HepG2 (cell line): ENCODE measurements at regions not wholly inside any gene's neighbourhood (a gene's known extent, or its start where the extent isn't known, plus 50 kb on each side); places are given as distances from the start of the nearest gene placed in this dataset.

Source experiments
- ATAC-seq: fragments of 200-7000 bp; cut with Tn5 transposase; 3 replicates; pipeline ENCODE4 v1.9.1; 2020; ENCODE audit warnings: mild to moderate bottlenecking, moderate library complexity
- BruUV-seq: library from RNA; stranded (reverse); fragments of 400-500 nt; replicated peaks from 2 replicates; lab custom pipeline; 2021; lab: Mats Ljungman, UMichigan
- CTCF ChIA-PET: fragments of 300-600 bp; formaldehyde crosslinking; extraction: SDS; loops from one replicate; lab custom pipeline; 2021; ENCODE audit warnings: low total read pairs, inconsistent platforms, low intra/inter-chr PET ratio; lab: Yijun Ruan, JAX
- POLR2A ChIA-PET: fragments of 350-600 bp; sonication (Branson Sonifier 250); formaldehyde crosslinking; loops from one replicate; lab custom pipeline; 2020; ENCODE audit warnings: antibody characterized with exemption, inconsistent platforms; lab: Yijun Ruan, JAX
- DNase-seq: peaks from one replicate; pipeline ENCODE4 v3.0.0-alpha.2; 2015; ENCODE audit warnings: low spot score
- FAIRE-seq: peaks from 3 replicates; lab custom pipeline; 2011; peaks lifted over from hg19 to GRCh38; lab: Jason Lieb, UNC
- H2AFZ ChIP-seq: one replicate; pipeline ENCODE4 v1.6.1; 2011; ENCODE audit warnings: low read length, inconsistent platforms
- H3K27ac ChIP-seq: fragments of 300-600 bp; 3 replicates; pipeline ENCODE4 v1.8.0; 2011; ENCODE audit warnings: mixed run types, mild to moderate bottlenecking, mixed read lengths, low read length, inconsistent platforms; ENCODE audit not compliant: insufficient read depth; ENCODE audit errors: extremely low read length
- H3K27me3 ChIP-seq, 2 experiments: fragments of 200-600 bp in 1 of 2; 2 replicates in 1 of 2; 3 replicates in 1 of 2; pipeline versions ENCODE4 v1.6.0 to v1.8.0; 2011; ENCODE audit warnings: low read length in 2 of 2, mild to moderate bottlenecking in 2 of 2, moderate library complexity in 2 of 2, inconsistent platforms in 1 of 2; ENCODE audit not compliant: insufficient read depth in 2 of 2, control insufficient read depth in 1 of 2
- H3K36me3 ChIP-seq, 2 experiments: fragments of 200-600 bp in 1 of 2; replicated peaks in 1 of 2; 2 replicates in 1 of 2; 3 replicates in 1 of 2; pipeline versions ENCODE4 v1.5.1 to v1.8.0; 2011; ENCODE audit warnings: low read length in 2 of 2, inconsistent platforms in 1 of 2; ENCODE audit not compliant: insufficient read depth in 2 of 2, control insufficient read depth in 1 of 2
- H3K4me1 ChIP-seq: 2 replicates; pipeline ENCODE4 v1.5.1; 2012; ENCODE audit warnings: low read length, inconsistent platforms; ENCODE audit not compliant: insufficient read depth
- H3K4me2 ChIP-seq: 2 replicates; pipeline ENCODE4 v1.6.0; 2011; ENCODE audit warnings: low read depth, low read length, inconsistent platforms
- H3K4me3 ChIP-seq, 3 experiments: fragments of 200-600 bp in 1 of 3; sonication (generic), shearing (Covaris generic) in 1 of 3; replicated peaks in 1 of 3; 2 replicates each; pipeline ENCODE4 v1.5.1; 2011 to 2016; ENCODE audit warnings: low read length in 3 of 3, inconsistent platforms in 2 of 3, low read depth in 2 of 3, mild to moderate bottlenecking in 2 of 3, control low read depth in 1 of 3, mixed read lengths in 1 of 3; ENCODE audit not compliant: insufficient read depth in 1 of 3
- H3K79me2 ChIP-seq: one replicate; pipeline ENCODE4 v1.6.1; 2011; ENCODE audit warnings: low read length, inconsistent platforms; ENCODE audit not compliant: insufficient read depth
- H3K9ac ChIP-seq: 2 replicates; pipeline ENCODE4 v1.6.0; 2011; ENCODE audit warnings: mild to moderate bottlenecking, low read depth, low read length, inconsistent platforms; ENCODE audit not compliant: insufficient read depth
- H3K9me3 ChIP-seq: 2 replicates; pipeline ENCODE4 v1.5.1; 2012; ENCODE audit warnings: mild to moderate bottlenecking, low read length
- H4K20me1 ChIP-seq: 2 replicates; pipeline ENCODE4 v1.6.0; 2011; ENCODE audit warnings: inconsistent platforms, mild to moderate bottlenecking, low read length, moderate library complexity; ENCODE audit not compliant: insufficient read depth
- ATAD3A ChIP-seq: sonication (generic); formaldehyde crosslinking; IDR thresholded peaks from 2 replicates; pipeline ENCODE4 v1.4.0; 2020; ENCODE audit warnings: missing genetic modification reagents
- ETV6 ChIP-seq: sonication (generic); formaldehyde crosslinking; conservative IDR thresholded peaks from 2 replicates; pipeline ENCODE4 v1.4.0; 2020; ENCODE audit warnings: missing genetic modification reagents
- REL ChIP-seq: sonication (generic); formaldehyde crosslinking; conservative IDR thresholded peaks from 2 replicates; pipeline ENCODE4 v1.8.0; 2022; ENCODE audit warnings: mild to moderate bottlenecking, missing genetic modification reagents, moderate library complexity
- ZC3H13 ChIP-seq: sonication (generic); formaldehyde crosslinking; IDR thresholded peaks from 2 replicates; pipeline ENCODE4 v1.8.1; 2023; ENCODE audit warnings: mild to moderate bottlenecking, missing genetic modification reagents, moderate library complexity
- ZNF263 ChIP-seq: sonication (generic); formaldehyde crosslinking; IDR thresholded peaks from 2 replicates; pipeline ENCODE4 v1.4.0; 2020; ENCODE audit warnings: missing genetic modification reagents
- ZNF484 ChIP-seq: sonication (generic); formaldehyde crosslinking; IDR thresholded peaks from 2 replicates; pipeline ENCODE4 v1.5.1; 2020; ENCODE audit warnings: mild to moderate bottlenecking, low read depth, missing genetic modification reagents, borderline replicate concordance
- ZNF607 ChIP-seq: sonication (generic); formaldehyde crosslinking; IDR thresholded peaks from 2 replicates; pipeline ENCODE4 v1.5.1; 2020; ENCODE audit warnings: missing genetic modification reagents, mild to moderate bottlenecking, borderline replicate concordance
- ZNF629 ChIP-seq: sonication (generic); formaldehyde crosslinking; conservative IDR thresholded peaks from 2 replicates; pipeline ENCODE4 v1.5.0; 2020; ENCODE audit warnings: missing genetic modification reagents
- WGBS: methylation state at CpG from one replicate; pipeline ENCODE4 v1.1.6; 2017; ENCODE audit warnings: low lambda C conversion rate; 5-methylcytosine and 5-hydroxymethylcytosine counted together
- in situ Hi-C: cut with HindIII; loops from 2 replicates; pipeline ENCODE4 v1.10.0; 2017; ENCODE audit warnings: low pct_unique_long_range_greater_than_20kb; ENCODE audit not compliant: extremely low pct_ligation_motif_present
- intact Hi-C: fragments of 100-400 bp; cut with micrococcal nuclease; formaldehyde crosslinking; loops from one replicate; pipeline ENCODE4 v1.10.0; 2022; ENCODE audit not compliant: unreplicated experiment
- TF ChIP-seq, protein P1 (sequence below): sonication (generic); formaldehyde crosslinking; IDR thresholded peaks from 2 replicates; pipeline ENCODE4 v1.4.0; 2020; ENCODE audit warnings: missing genetic modification reagents
- TF ChIP-seq, protein P2 (sequence below): IDR thresholded peaks from 2 replicates; pipeline ENCODE4 v1.6.1; 2016; ENCODE audit warnings: low read depth, control low read depth
- TF ChIP-seq, protein P3 (sequence below): sonication (generic); formaldehyde crosslinking; IDR thresholded peaks from 2 replicates; pipeline ENCODE4 v1.4.0; 2020; ENCODE audit warnings: missing genetic modification reagents, borderline replicate concordance
- TF ChIP-seq, protein P4 (sequence below): sonication (generic); formaldehyde crosslinking; IDR thresholded peaks from 2 replicates; pipeline ENCODE4 v1.8.1; 2022; ENCODE audit warnings: low read depth, mild to moderate bottlenecking, missing genetic modification reagents
- TF ChIP-seq, protein P5 (sequence below): IDR thresholded peaks from 2 replicates; pipeline ENCODE4 v1.6.1; 2016; ENCODE audit warnings: missing genetic modification reagents, missing compliant biosample characterization

DNA sequence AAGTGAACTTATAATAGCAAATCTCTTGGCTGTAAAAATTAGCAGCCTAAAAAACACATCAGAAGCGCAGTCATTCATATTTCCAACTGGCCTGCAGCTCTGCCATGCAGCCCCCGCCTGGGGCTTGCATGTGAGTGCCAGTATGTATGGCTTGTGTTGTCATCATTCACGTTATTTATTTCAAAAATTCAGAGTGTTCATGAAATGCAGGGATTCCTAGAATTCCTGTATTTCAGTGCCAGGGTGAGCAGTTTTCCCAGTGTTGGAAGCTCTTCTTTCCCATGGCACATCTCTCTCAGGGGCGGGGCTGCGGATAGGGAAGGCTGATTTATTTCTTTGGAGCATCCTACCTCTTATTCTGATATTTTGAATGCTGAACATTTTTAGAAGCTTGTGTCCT is 234.6 kb downstream of the FGF9 start:
- Histone ChIP-seq H4K20me1 (no peaks in the 10 kb centered on the region), H3K79me2 (no peaks in the 10 kb centered on the region), H3K4me2 (no peak overlapping the region), H3K4me3 (no peak overlapping the region), H3K9me3 (no peaks in the 10 kb centered on the region), H2AFZ (no peak overlapping the region), H3K36me3 (no peaks in the 10 kb centered on the region), H3K27me3 (peaks cover 0 to 1% of the 10 kb centered on the region in 2 experiments; a peak in 1 of 5 replicates), H3K4me1 (peaks cover 20% of the 10 kb centered on the region), H3K27ac (no peak overlapping the region), H3K9ac (no peak overlapping the region)
- ChIA-PET CTCF (no interaction called here), POLR2A (no interaction called here)
- BruUV-seq: no TSS peak
- in situ Hi-C loops (no loop called here), intact Hi-C loops (no loop called here)
- WGBS: 40% methylated on average over 5 of the region's 5 CpGs
- ATAC-seq (no peak), DNase-seq (no peak), FAIRE-seq (no peak)
- TF ChIP-seq, protein P1, sequence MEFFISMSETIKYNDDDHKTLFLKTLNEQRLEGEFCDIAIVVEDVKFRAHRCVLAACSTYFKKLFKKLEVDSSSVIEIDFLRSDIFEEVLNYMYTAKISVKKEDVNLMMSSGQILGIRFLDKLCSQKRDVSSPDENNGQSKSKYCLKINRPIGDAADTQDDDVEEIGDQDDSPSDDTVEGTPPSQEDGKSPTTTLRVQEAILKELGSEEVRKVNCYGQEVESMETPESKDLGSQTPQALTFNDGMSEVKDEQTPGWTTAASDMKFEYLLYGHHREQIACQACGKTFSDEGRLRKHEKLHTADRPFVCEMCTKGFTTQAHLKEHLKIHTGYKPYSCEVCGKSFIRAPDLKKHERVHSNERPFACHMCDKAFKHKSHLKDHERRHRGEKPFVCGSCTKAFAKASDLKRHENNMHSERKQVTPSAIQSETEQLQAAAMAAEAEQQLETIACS (CRISPR knock-in tag): no peak
- no peak for TF ChIP-seq ZC3H13 (CRISPR knock-in tag)
- TF ChIP-seq ETV6: no peak
- TF ChIP-seq, protein P2, sequence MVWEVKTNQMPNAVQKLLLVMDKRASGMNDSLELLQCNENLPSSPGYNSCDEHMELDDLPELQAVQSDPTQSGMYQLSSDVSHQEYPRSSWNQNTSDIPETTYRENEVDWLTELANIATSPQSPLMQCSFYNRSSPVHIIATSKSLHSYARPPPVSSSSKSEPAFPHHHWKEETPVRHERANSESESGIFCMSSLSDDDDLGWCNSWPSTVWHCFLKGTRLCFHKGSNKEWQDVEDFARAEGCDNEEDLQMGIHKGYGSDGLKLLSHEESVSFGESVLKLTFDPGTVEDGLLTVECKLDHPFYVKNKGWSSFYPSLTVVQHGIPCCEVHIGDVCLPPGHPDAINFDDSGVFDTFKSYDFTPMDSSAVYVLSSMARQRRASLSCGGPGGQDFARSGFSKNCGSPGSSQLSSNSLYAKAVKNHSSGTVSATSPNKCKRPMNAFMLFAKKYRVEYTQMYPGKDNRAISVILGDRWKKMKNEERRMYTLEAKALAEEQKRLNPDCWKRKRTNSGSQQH (CRISPR knock-in tag): no peak
- no peak for TF ChIP-seq ZNF263
- TF ChIP-seq REL: no peak
- no peak for TF ChIP-seq ATAD3A (CRISPR knock-in tag)
- no peak for TF ChIP-seq ZNF607 (CRISPR knock-in tag)
- TF ChIP-seq, protein P3, sequence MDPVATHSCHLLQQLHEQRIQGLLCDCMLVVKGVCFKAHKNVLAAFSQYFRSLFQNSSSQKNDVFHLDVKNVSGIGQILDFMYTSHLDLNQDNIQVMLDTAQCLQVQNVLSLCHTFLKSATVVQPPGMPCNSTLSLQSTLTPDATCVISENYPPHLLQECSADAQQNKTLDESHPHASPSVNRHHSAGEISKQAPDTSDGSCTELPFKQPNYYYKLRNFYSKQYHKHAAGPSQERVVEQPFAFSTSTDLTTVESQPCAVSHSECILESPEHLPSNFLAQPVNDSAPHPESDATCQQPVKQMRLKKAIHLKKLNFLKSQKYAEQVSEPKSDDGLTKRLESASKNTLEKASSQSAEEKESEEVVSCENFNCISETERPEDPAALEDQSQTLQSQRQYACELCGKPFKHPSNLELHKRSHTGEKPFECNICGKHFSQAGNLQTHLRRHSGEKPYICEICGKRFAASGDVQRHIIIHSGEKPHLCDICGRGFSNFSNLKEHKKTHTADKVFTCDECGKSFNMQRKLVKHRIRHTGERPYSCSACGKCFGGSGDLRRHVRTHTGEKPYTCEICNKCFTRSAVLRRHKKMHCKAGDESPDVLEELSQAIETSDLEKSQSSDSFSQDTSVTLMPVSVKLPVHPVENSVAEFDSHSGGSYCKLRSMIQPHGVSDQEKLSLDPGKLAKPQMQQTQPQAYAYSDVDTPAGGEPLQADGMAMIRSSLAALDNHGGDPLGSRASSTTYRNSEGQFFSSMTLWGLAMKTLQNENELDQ (CRISPR knock-in tag): no peak
- TF ChIP-seq, protein P4, sequence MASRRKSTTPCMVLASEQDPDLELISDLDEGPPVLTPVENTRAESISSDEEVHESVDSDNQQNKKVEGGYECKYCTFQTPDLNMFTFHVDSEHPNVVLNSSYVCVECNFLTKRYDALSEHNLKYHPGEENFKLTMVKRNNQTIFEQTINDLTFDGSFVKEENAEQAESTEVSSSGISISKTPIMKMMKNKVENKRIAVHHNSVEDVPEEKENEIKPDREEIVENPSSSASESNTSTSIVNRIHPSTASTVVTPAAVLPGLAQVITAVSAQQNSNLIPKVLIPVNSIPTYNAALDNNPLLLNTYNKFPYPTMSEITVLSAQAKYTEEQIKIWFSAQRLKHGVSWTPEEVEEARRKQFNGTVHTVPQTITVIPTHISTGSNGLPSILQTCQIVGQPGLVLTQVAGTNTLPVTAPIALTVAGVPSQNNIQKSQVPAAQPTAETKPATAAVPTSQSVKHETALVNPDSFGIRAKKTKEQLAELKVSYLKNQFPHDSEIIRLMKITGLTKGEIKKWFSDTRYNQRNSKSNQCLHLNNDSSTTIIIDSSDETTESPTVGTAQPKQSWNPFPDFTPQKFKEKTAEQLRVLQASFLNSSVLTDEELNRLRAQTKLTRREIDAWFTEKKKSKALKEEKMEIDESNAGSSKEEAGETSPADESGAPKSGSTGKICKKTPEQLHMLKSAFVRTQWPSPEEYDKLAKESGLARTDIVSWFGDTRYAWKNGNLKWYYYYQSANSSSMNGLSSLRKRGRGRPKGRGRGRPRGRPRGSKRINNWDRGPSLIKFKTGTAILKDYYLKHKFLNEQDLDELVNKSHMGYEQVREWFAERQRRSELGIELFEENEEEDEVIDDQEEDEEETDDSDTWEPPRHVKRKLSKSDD (CRISPR knock-in tag): no peak
- no peak for TF ChIP-seq ZNF484
- TF ChIP-seq ZNF629 (CRISPR knock-in tag): no peak
- TF ChIP-seq, protein P5, sequence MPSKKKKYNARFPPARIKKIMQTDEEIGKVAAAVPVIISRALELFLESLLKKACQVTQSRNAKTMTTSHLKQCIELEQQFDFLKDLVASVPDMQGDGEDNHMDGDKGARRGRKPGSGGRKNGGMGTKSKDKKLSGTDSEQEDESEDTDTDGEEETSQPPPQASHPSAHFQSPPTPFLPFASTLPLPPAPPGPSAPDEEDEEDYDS (CRISPR knock-in tag): no peak
